ENCODE measurements at regions not wholly inside any gene's neighbourhood (a gene's known extent, or its start where the extent isn't known, plus 50 kb on each side); places are given as distances from the start of the nearest gene placed in this dataset.

- no peaks in the 10 kb centered on the region for H3K36me3 ChIP-seq
- no peaks in the 10 kb centered on the region for H3K27me3 ChIP-seq
- H3K27ac ChIP-seq (replicated peaks in 1 of 4): no peak overlapping the region
- H3K4me1 ChIP-seq: no peaks in the 10 kb centered on the region
- H3K4me3 ChIP-seq: no peak overlapping the region
- TF ChIP-seq EP300 (IDR thresholded peaks at IDR 0.05) (no peak), POLR2A (IDR thresholded peaks at IDR 0.05; ENCODE audit: low read depth) (no peak), POLR2AphosphoS5 (IDR thresholded peaks at IDR 0.05) (no peak)
- TF ChIP-seq, protein P1, sequence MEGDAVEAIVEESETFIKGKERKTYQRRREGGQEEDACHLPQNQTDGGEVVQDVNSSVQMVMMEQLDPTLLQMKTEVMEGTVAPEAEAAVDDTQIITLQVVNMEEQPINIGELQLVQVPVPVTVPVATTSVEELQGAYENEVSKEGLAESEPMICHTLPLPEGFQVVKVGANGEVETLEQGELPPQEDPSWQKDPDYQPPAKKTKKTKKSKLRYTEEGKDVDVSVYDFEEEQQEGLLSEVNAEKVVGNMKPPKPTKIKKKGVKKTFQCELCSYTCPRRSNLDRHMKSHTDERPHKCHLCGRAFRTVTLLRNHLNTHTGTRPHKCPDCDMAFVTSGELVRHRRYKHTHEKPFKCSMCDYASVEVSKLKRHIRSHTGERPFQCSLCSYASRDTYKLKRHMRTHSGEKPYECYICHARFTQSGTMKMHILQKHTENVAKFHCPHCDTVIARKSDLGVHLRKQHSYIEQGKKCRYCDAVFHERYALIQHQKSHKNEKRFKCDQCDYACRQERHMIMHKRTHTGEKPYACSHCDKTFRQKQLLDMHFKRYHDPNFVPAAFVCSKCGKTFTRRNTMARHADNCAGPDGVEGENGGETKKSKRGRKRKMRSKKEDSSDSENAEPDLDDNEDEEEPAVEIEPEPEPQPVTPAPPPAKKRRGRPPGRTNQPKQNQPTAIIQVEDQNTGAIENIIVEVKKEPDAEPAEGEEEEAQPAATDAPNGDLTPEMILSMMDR (IDR thresholded peaks at IDR 0.05): no peak
- intact Hi-C loops (cut with DNase I): no loop called here
- no peaks in the 10 kb centered on the region for H3K9me3 ChIP-seq
- DNase-seq (ENCODE audit: extremely low spot score): no peak
- 74% methylated on average over 1 of the region's 1 CpG for WGBS
Measured at GRCh38 chr18:65526099-65526498, 224.7 kb upstream of the CDH7 start.

- Histone ChIP-seq H3K4me1 (no peaks in the 10 kb centered on the region), H3K4me3 (no peak overlapping the region), H3K27me3 (no peaks in the 10 kb centered on the region), H3K9me3 (no peaks in the 10 kb centered on the region), H3K36me3 (no peaks in the 10 kb centered on the region), H3K27ac (replicated peaks in 1 of 4) (no peak overlapping the region)
- TF ChIP-seq, protein P1 (IDR thresholded peaks at IDR 0.05): no peak
- TF ChIP-seq EP300 (IDR thresholded peaks at IDR 0.05): no peak
- TF ChIP-seq POLR2AphosphoS5 (IDR thresholded peaks at IDR 0.05): no peak
- TF ChIP-seq POLR2A (IDR thresholded peaks at IDR 0.05; ENCODE audit: low read depth): no peak
- 84% methylated on average over 3 of the region's 3 CpGs for WGBS
- intact Hi-C loops (cut with DNase I): no loop called here
- no peak for DNase-seq (ENCODE audit: extremely low spot score)
Measured at GRCh38 chr18:65523461-65523860, 227.4 kb upstream of the CDH7 start.

DNA sequence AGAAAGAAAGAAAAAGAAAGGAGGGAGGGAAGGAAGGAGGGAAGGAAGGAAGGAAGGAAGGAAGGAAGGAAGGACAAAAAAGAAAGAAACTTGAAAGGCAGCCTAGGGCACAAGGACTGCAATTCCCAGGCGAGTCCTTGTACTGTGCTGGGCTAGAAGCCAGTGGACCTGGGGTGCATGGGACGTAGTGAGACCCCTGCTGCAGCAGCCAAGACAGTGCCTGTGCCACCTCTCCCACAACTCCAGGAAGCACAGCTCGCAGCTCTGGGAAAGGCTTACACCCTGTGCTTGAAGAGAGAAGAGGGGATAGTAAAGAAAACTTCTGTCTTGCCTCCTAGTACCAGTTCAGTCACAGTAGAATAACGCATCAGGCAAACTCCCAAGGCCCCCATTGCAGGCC lies 227.9 kb upstream of the CDH7 start:
- intact Hi-C loops (cut with DNase I): no loop called here
- H3K27ac ChIP-seq (replicated peaks in 1 of 4): no peak overlapping the region
- WGBS: 89% methylated on average over 4 of the region's 4 CpGs
- no peaks in the 10 kb centered on the region for H3K27me3 ChIP-seq
- H3K4me3 ChIP-seq: no peak overlapping the region
- no peaks in the 10 kb centered on the region for H3K36me3 ChIP-seq
- no peaks in the 10 kb centered on the region for H3K9me3 ChIP-seq
- H3K4me1 ChIP-seq: no peaks in the 10 kb centered on the region
- DNase-seq (ENCODE audit: extremely low spot score): no peak
- TF ChIP-seq EP300 (IDR thresholded peaks at IDR 0.05) (no peak), POLR2A (IDR thresholded peaks at IDR 0.05; ENCODE audit: low read depth) (no peak), POLR2AphosphoS5 (IDR thresholded peaks at IDR 0.05) (no peak)
- TF ChIP-seq, protein P1 (IDR thresholded peaks at IDR 0.05): no peak

GRCh38 chr18:65516209-65516608 lies 234.6 kb upstream of the CDH7 start:
- DNase-seq (ENCODE audit: extremely low spot score): no peak
- Histone ChIP-seq H3K27ac (replicated peaks in 1 of 4) (no peak overlapping the region), H3K27me3 (no peaks in the 10 kb centered on the region), H3K9me3 (no peaks in the 10 kb centered on the region), H3K4me1 (no peaks in the 10 kb centered on the region), H3K36me3 (no peaks in the 10 kb centered on the region), H3K4me3 (no peak overlapping the region)
- intact Hi-C loops (cut with DNase I): no loop called here
- 86% methylated on average over 5 of the region's 5 CpGs for WGBS
- no peak for TF ChIP-seq POLR2AphosphoS5 (IDR thresholded peaks at IDR 0.05)
- TF ChIP-seq EP300 (IDR thresholded peaks at IDR 0.05): no peak
- no peak for TF ChIP-seq POLR2A (IDR thresholded peaks at IDR 0.05; ENCODE audit: low read depth)
- TF ChIP-seq, protein P1 (IDR thresholded peaks at IDR 0.05): no peak

- intact Hi-C loops (cut with DNase I): no loop called here
- TF ChIP-seq POLR2A (IDR thresholded peaks at IDR 0.05; ENCODE audit: low read depth) (no peak), EP300 (IDR thresholded peaks at IDR 0.05) (no peak), POLR2AphosphoS5 (IDR thresholded peaks at IDR 0.05) (no peak)
- TF ChIP-seq, protein P1 (IDR thresholded peaks at IDR 0.05): no peak
Measured at GRCh38 chr18:65498605-65499004, 252.2 kb upstream of the CDH7 start.

More at GRCh38 chr18:65498605-65499004, 252.2 kb upstream of the CDH7 start:
- H3K4me1 ChIP-seq: no peaks in the 10 kb centered on the region
- DNase-seq (ENCODE audit: extremely low spot score): no peak
- H3K27ac ChIP-seq (replicated peaks in 1 of 4): no peak overlapping the region
- H3K9me3 ChIP-seq: no peaks in the 10 kb centered on the region
- no peak overlapping the region for H3K4me3 ChIP-seq
- H3K27me3 ChIP-seq: no peaks in the 10 kb centered on the region
- H3K36me3 ChIP-seq: no peaks in the 10 kb centered on the region

All from esophagus muscularis mucosa (tissue), 4 donors.